ENCODE measurements at regions not wholly inside any gene's neighbourhood (a gene's known extent, or its start where the extent isn't known, plus 50 kb on each side); places are given as distances from the start of the nearest gene placed in this dataset.

- TF ChIP-seq, protein P1, sequence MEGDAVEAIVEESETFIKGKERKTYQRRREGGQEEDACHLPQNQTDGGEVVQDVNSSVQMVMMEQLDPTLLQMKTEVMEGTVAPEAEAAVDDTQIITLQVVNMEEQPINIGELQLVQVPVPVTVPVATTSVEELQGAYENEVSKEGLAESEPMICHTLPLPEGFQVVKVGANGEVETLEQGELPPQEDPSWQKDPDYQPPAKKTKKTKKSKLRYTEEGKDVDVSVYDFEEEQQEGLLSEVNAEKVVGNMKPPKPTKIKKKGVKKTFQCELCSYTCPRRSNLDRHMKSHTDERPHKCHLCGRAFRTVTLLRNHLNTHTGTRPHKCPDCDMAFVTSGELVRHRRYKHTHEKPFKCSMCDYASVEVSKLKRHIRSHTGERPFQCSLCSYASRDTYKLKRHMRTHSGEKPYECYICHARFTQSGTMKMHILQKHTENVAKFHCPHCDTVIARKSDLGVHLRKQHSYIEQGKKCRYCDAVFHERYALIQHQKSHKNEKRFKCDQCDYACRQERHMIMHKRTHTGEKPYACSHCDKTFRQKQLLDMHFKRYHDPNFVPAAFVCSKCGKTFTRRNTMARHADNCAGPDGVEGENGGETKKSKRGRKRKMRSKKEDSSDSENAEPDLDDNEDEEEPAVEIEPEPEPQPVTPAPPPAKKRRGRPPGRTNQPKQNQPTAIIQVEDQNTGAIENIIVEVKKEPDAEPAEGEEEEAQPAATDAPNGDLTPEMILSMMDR (IDR thresholded peaks at IDR 0.05): no peak
- no peak for TF ChIP-seq POLR2A (IDR thresholded peaks at IDR 0.05)
These were observed 218.1 kb upstream of the FOXP2 start for GRCh38 chr7:114196517-114196916.
